Ishikawa (cell line): ENCODE measurements at regions not wholly inside any gene's neighbourhood (a gene's known extent, or its start where the extent isn't known, plus 50 kb on each side); places are given as distances from the start of the nearest gene placed in this dataset.

Source experiments
- EGR1 ChIP-seq: IDR thresholded peaks from 2 replicates; pipeline ENCODE4 v1.6.1; 2012
- EP300 ChIP-seq: IDR thresholded peaks from 2 replicates; pipeline ENCODE4 v1.6.1; 2012; ENCODE audit warnings: borderline replicate concordance
- FOXM1 ChIP-seq: IDR thresholded peaks from 2 replicates; pipeline ENCODE4 v1.6.1; 2012; ENCODE audit warnings: low read depth, borderline replicate concordance
- NFIC ChIP-seq: IDR thresholded peaks from 2 replicates; pipeline ENCODE4 v1.6.1; 2012
- RAD21 ChIP-seq: IDR thresholded peaks from 2 replicates; pipeline ENCODE4 v1.6.1; 2012; ENCODE audit warnings: low read depth
- TAF1 ChIP-seq: IDR thresholded peaks from 2 replicates; pipeline ENCODE4 v1.6.1; 2012; ENCODE audit warnings: low read depth, mild to moderate bottlenecking
- TCF12 ChIP-seq: IDR thresholded peaks from 2 replicates; pipeline ENCODE4 v1.6.1; 2012; ENCODE audit warnings: low read depth
- TEAD4 ChIP-seq: IDR thresholded peaks from 2 replicates; pipeline ENCODE4 v1.6.1; 2012
- YY1 ChIP-seq: IDR thresholded peaks from 2 replicates; pipeline ENCODE4 v1.6.1; 2012; ENCODE audit warnings: low read depth
- TF ChIP-seq, protein P1 (sequence below): IDR thresholded peaks from 2 replicates; pipeline ENCODE4 v1.6.1; 2012
- TF ChIP-seq, protein P2 (sequence below): IDR thresholded peaks from 2 replicates; pipeline ENCODE4 v1.6.1; 2012
- TF ChIP-seq, protein P3 (sequence below): IDR thresholded peaks from 2 replicates; pipeline ENCODE4 v1.6.1; 2012; ENCODE audit warnings: low read depth, mild to moderate bottlenecking

DNA sequence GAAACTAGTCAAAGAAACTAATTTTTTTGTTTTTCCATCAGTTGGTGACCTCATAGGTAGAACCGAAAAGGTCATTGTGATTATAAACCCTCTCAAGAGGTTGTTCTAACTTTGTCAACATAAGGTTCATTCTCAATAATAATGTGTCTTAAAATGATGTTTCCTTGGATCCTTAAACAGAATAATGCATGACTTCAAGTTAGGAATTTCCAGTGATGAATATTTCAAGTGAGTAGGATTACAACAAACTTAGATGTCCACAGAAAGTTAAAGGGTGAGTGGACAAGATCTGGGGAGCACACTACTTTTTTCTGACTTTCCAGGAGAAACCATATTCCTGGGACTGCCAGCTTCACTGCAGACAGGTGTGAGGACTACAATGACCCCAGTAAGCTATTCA, 239.0 kb upstream of the PTGER4 start:
- no peak for TF ChIP-seq RAD21
- no peak for TF ChIP-seq NFIC
- TF ChIP-seq, protein P1, sequence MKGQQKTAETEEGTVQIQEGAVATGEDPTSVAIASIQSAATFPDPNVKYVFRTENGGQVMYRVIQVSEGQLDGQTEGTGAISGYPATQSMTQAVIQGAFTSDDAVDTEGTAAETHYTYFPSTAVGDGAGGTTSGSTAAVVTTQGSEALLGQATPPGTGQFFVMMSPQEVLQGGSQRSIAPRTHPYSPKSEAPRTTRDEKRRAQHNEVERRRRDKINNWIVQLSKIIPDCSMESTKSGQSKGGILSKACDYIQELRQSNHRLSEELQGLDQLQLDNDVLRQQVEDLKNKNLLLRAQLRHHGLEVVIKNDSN = no peak
- TF ChIP-seq, protein P2, sequence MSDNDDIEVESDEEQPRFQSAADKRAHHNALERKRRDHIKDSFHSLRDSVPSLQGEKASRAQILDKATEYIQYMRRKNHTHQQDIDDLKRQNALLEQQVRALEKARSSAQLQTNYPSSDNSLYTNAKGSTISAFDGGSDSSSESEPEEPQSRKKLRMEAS = no peak
- TF ChIP-seq YY1 = no peak
- no peak for TF ChIP-seq TEAD4
- TF ChIP-seq, protein P3, sequence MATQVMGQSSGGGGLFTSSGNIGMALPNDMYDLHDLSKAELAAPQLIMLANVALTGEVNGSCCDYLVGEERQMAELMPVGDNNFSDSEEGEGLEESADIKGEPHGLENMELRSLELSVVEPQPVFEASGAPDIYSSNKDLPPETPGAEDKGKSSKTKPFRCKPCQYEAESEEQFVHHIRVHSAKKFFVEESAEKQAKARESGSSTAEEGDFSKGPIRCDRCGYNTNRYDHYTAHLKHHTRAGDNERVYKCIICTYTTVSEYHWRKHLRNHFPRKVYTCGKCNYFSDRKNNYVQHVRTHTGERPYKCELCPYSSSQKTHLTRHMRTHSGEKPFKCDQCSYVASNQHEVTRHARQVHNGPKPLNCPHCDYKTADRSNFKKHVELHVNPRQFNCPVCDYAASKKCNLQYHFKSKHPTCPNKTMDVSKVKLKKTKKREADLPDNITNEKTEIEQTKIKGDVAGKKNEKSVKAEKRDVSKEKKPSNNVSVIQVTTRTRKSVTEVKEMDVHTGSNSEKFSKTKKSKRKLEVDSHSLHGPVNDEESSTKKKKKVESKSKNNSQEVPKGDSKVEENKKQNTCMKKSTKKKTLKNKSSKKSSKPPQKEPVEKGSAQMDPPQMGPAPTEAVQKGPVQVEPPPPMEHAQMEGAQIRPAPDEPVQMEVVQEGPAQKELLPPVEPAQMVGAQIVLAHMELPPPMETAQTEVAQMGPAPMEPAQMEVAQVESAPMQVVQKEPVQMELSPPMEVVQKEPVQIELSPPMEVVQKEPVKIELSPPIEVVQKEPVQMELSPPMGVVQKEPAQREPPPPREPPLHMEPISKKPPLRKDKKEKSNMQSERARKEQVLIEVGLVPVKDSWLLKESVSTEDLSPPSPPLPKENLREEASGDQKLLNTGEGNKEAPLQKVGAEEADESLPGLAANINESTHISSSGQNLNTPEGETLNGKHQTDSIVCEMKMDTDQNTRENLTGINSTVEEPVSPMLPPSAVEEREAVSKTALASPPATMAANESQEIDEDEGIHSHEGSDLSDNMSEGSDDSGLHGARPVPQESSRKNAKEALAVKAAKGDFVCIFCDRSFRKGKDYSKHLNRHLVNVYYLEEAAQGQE = no peak
- no peak for TF ChIP-seq EP300
- TF ChIP-seq EGR1 = no peak
- no peak for TF ChIP-seq TAF1
- no peak for TF ChIP-seq FOXM1
- no peak for TF ChIP-seq TCF12
